ENCODE measurements at regions not wholly inside any gene's neighbourhood (a gene's known extent, or its start where the extent isn't known, plus 50 kb on each side); places are given as distances from the start of the nearest gene placed in this dataset.

DNA sequence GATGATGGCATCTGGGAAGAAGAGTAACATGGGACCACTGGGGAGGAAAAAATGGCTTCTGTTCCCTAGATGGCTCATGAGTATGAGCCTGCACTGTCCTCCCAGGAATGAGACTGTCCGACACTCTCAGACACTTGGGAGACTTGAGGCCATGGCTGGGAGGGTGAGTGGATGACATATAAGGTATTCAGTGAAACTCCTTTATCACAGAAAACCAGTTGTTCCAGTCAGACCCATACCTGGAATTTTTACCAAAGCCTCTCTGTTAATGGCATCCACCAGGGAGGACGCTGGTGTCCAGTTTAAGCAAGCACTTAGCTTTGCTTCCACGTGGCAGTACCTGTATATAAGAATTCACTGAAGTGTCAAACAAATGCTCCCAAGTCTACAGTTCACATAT lies 116.7 kb upstream of the C10orf90 start:
- no peak for DNase-seq

DNA sequence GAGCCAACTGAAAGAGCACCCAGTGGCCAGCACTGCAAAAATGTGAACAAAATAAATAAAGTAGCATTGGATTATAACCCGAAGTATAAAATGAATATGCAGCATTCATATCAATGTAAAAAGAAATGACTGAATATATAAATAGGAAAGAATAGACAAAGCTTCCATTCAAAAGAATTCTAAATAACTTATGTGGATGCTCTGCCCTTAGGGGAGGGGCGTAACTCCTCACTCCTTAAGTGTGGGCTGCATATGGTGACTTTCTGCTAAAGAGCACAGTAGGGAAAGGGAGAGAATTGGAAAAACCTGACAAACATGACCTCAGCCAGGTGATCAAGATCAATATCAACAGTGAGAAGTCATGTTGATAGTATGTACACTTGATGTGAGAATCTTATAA lies 109.9 kb upstream of the DOCK1 start:
- no peak for DNase-seq

GRCh38 chr10:126798649-126799048 lies 106.6 kb upstream of the DOCK1 start:
- no peak for DNase-seq

DNA sequence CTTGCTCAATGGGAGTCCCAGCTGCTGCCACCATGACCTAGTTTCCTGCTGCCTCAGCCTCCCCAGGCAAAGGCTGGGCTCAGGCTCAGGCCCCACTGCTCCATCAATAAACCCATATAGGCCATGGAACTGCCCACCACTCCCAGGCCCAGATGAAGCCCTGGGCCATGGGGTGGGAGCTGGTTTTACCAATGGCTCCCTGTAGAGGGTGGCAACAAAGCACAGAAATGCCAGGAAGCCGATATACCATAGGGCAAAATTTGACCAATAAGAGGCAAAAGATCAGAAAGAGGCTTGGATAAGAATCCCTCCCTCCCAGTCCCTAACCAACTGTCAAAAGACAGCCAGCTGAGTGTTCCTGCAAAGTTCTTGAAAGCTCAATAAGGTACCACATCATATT lies 101.8 kb upstream of the DOCK1 start:
- DNase-seq, result no peak

DNA sequence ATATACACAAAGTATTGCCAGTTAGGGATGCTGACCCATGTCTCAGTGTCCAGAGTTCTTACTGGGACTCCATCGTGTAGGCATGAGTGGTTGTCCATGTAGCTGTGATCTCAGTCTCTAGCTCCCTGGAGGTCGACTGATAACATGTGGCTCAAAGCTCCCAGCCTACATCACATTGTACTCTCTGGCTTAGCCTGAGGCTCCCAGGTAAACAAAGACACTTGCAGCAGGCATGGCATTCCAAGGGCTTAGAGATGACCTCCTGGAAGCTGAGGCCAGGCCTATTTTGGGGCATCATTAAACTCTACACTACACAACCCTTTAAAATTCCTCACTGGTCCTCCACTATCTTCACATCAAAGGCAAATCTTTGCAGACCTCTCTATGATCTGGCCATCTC lies 100.8 kb upstream of the DOCK1 start:
- DNase-seq, result no peak

DNA sequence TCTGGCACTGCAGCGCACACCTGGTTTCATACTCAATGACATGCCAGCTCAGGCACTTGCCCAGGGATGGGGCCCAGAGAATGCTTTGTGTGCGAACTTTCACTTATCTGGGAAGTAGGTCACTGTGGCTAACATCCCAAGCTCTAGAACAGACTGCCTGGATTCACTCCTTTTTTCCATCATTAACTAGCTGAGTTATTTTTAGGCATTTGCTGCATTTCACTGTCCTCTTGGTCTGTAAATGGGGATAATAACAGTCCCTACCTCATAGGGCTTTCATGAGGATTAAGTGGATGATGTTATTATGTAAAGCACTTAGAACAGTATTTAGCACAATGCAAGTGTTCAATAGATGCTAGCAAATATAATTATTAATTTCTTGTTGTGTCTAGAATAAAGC lies 98.7 kb upstream of the DOCK1 start:
- no peak for DNase-seq

GRCh38 chr10:126806991-126807702 lies 98.1 kb upstream of the DOCK1 start:
- DNase-seq, result no peak

- DNase-seq, result no peak
These were observed 97.1 kb upstream of the DOCK1 start for GRCh38 chr10:126808103-126808502.

- DNase-seq, result no peak
These were observed 91.8 kb upstream of the DOCK1 start for GRCh38 chr10:126813432-126813831.

DNA sequence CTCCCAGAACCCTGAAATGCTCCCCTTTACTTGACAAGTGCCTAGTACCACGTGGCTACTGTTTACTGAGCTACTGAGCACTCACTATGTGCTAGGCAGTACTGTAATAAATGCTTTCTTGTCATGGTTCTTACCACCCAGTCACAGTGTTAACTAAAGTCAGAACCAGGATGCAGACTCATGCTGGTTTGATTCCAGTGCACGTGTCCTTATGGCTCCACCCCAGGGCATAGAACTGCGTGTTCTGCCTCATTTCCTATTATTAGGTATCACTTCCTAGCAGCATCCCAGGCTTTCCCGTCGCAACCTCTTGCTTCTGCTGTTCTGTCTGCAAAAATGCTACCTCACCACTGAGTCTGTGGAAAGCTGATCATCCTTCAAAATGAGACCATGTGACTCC lies 71.7 kb upstream of the DOCK1 start:
- DNase-seq, result no peak

GRCh38 chr10:126836009-126836408 lies 69.2 kb upstream of the DOCK1 start:
- DNase-seq, result no peak

GRCh38 chr10:126838316-126838715 lies 66.9 kb upstream of the DOCK1 start:
- no peak for DNase-seq

GRCh38 chr10:126839094-126839761 lies 66.0 kb upstream of the DOCK1 start:
- no peak for DNase-seq

- no peak for DNase-seq
These were observed 64.6 kb upstream of the DOCK1 start for GRCh38 chr10:126840576-126841135.

DNA sequence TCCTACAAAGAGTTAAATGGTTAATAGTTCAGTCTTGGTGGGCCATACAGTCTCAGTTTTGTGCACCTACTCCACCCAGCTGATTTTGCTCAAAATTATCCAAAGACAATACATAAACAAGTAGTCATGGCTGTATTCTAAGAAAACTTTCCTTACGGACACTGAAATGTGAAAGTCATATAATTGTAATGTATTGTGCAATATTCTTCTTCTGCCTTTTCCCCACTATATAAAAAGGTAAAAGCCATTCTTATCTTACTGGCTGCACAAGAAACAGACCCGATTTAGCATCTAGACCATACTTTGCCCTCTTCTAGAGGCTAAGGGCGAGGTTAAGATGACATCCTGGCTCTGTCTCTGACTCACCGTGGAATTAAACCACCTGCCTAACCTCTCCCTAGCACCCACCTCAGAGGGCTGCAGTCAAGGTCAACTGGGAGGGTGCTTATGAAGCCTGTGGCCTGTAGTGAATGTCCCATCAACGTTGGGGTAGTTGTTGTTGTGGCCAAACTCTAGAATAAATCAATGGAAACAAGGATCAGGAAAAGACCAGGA lies 63.8 kb upstream of the DOCK1 start:
- no peak for DNase-seq

DNA sequence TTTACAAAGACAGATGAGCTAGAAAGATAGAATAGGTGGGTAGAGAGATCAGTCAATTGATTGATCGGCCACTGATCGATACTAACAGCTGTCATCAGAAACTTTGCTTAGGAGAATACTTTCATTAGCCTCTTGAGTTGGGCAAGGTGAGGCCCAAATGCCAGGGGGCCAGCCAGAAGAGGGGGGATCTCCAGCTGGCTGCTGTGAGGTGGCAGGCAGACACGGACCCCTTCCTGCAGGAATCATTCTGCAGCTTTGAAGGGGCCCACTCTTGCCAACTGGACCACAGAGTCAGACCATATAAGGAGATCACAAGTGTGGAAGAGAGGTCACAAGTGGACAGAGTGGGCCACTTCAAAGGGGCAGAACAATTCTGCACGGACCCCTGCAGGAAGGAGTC lies 62.9 kb upstream of the DOCK1 start:
- no peak for DNase-seq

- DNase-seq, result no peak
These were observed 62.4 kb upstream of the DOCK1 start for GRCh38 chr10:126842836-126843235.

DNA sequence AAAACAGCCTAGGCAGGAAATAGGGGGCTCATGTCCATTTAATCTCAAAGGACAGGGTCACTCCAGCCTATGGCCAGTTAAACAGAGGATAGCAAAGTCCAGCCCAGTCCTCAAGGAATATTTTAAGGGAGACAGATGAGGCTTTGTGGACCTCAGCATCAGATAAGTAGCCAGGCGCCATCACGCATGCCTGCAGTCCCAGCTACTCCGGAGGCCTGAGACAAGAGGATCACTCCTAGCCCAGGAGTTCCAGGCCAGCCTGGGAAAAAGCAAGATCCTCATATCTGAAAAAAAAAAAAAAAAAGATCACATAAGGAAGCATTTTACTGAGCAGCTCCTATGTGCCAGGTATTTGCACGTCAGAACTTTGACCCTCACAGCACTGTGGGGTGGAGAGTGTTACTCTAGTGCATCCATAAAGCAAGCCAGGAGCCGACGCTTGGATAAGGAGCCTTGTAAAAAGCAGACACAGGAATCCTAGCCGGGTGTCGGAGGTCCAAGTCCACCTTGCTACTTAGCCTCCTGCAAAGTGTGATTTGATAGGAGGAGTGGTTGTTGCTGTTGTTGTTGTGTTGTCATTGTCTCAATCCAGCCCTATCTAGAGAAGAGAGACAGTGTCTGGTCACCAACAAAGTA lies 61.8 kb upstream of the DOCK1 start:
- DNase-seq, result no peak

GRCh38 chr10:126844406-126844805 lies 60.8 kb upstream of the DOCK1 start:
- no peak for DNase-seq

DNA sequence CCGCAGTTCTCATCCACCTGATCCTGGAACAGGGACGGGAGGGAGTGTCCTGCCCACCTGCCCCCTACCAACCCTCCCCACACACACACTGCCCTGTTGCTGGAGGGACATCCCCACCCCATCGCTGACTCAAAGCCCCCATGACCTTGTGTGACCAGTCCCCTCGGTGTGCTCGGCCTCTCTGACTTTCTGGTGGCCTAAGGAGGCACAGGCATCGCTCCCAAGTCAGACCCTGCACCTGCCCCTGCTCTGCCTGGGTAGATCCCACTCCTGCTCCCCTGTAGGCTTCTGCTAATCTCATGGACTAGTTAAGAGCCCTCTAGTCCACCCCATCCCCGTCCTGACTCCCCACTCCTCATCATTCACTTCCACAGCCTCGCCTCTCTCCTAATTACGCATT lies 58.8 kb upstream of the DOCK1 start:
- no peak for DNase-seq

- DNase-seq, result no peak
These were observed 58.3 kb upstream of the DOCK1 start for GRCh38 chr10:126846959-126847358.

DNA sequence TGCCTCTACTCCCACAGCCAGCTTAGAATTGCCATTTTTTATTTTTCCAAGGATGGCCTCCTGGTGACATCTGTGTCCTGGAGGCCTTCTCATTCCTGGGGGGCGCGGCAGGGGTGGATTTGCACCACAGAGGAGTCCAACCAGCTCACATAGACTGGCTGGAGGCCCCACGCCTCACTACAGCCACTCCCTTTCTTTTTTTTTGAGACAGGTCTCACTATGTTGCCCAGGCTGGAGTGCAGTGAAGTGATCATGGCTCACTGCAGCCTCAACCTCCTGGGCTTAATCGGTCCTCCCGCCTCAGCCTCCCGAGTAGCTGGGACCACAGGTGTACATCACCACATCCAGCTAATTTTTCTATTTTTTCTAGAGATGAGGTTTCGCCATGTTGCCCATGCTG lies 57.6 kb upstream of the DOCK1 start:
- DNase-seq, result no peak

DNA sequence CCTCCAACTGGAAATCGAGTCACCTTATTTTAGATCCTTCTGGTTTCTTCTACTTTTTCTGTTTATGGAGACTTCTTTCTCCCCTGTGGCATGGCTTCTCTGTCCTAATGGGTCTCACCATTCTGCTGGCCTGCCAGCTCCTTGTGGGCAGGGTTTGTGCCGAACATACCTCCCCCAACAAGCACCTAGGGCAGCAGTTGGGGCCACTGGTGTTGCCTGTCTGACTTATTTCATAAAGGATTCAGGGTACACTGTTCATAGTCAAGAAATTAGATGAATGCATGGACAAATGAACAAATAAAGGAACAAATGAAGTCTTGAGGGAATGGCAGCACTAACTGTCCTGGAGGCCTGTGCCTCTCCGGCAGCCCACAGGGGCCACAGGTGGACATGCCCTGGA lies 55.6 kb upstream of the DOCK1 start:
- no peak for DNase-seq
